Esophagus muscularis mucosa (tissue), 4 donors: ENCODE measurements at regions not wholly inside any gene's neighbourhood (a gene's known extent, or its start where the extent isn't known, plus 50 kb on each side); places are given as distances from the start of the nearest gene placed in this dataset.

Experiments used
- EP300 ChIP-seq: sonication (generic); formaldehyde crosslinking; IDR thresholded peaks from one replicate; pipeline ENCODE4 v1.6.1; 2017; ENCODE audit warnings: antibody characterized with exemption
- POLR2A ChIP-seq: fragments of 450-650 bp; IDR thresholded peaks from one replicate; pipeline ENCODE4 v1.6.1; 2017; ENCODE audit warnings: antibody characterized with exemption, moderate library complexity, mild to moderate bottlenecking, low read depth
- POLR2AphosphoS5 ChIP-seq, 2 donors: sonication (generic); formaldehyde crosslinking; IDR thresholded peaks; one replicate each; pipeline ENCODE4 v1.6.1; 2017; ENCODE audit warnings: antibody characterized with exemption in 2 of 2
- TF ChIP-seq, protein P1 (sequence below), 3 experiments: fragments of 200-600 bp in 2 of 3; fragments of 450-650 bp in 1 of 3; sonication (generic) in 2 of 3; IDR thresholded peaks; one replicate each; pipeline ENCODE4 v1.5.1; 2017 to 2019; ENCODE audit warnings: antibody characterized with exemption in 3 of 3, mild to moderate bottlenecking in 2 of 3, moderate library complexity in 1 of 3

- TF ChIP-seq, protein P1, sequence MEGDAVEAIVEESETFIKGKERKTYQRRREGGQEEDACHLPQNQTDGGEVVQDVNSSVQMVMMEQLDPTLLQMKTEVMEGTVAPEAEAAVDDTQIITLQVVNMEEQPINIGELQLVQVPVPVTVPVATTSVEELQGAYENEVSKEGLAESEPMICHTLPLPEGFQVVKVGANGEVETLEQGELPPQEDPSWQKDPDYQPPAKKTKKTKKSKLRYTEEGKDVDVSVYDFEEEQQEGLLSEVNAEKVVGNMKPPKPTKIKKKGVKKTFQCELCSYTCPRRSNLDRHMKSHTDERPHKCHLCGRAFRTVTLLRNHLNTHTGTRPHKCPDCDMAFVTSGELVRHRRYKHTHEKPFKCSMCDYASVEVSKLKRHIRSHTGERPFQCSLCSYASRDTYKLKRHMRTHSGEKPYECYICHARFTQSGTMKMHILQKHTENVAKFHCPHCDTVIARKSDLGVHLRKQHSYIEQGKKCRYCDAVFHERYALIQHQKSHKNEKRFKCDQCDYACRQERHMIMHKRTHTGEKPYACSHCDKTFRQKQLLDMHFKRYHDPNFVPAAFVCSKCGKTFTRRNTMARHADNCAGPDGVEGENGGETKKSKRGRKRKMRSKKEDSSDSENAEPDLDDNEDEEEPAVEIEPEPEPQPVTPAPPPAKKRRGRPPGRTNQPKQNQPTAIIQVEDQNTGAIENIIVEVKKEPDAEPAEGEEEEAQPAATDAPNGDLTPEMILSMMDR (IDR thresholded peaks at IDR 0.05): no peak
- no peak for TF ChIP-seq POLR2A
- TF ChIP-seq EP300: no peak
- no peak for TF ChIP-seq POLR2AphosphoS5 (IDR thresholded peaks at IDR 0.05)
Measured at GRCh38 chr4:157840034-157840433, 332.8 kb downstream of the GASK1B start.
